Breast epithelium (tissue), 3 donors: ENCODE measurements at regions not wholly inside any gene's neighbourhood (a gene's known extent, or its start where the extent isn't known, plus 50 kb on each side); places are given as distances from the start of the nearest gene placed in this dataset.

Experiments
- CTCF ChIP-seq, 3 donors: fragments of 450-650 bp; IDR thresholded peaks; one replicate each; pipeline ENCODE4 v1.5.1; 2016 to 2017; ENCODE audit warnings: antibody characterized with exemption in 3 of 3, mild to moderate bottlenecking in 3 of 3, moderate library complexity in 3 of 3
- POLR2A ChIP-seq: fragments of 450-650 bp; IDR thresholded peaks from one replicate; pipeline ENCODE4 v1.6.1; 2016; ENCODE audit warnings: antibody characterized with exemption, mild to moderate bottlenecking, moderate library complexity
- POLR2AphosphoS5 ChIP-seq, 3 donors: sonication (generic); formaldehyde crosslinking; IDR thresholded peaks; one replicate each; pipeline ENCODE4 v1.6.1; 2017; ENCODE audit warnings: antibody characterized with exemption in 3 of 3

GRCh38 chr12:89251342-89252271 lies 100.7 kb downstream of the DUSP6 start:
- TF ChIP-seq POLR2AphosphoS5 (IDR thresholded peaks at IDR 0.05) (no peak), POLR2A (no peak), CTCF (IDR thresholded peaks at IDR 0.05) (no peak)
